ENCODE measurements at regions not wholly inside any gene's neighbourhood (a gene's known extent, or its start where the extent isn't known, plus 50 kb on each side); places are given as distances from the start of the nearest gene placed in this dataset.
"Not testable (repeated sequence)": the region's sequence is repeated elsewhere in the genome, so short reads cannot be mapped to it uniquely, and the experiment has no call there.

- H3K36me3 Mint-ChIP-seq, result no peaks in the 10 kb centered on the region
- H3K4me3 Mint-ChIP-seq, result no peak overlapping the region
- no peak for ATAC-seq (ENCODE audit: low read depth)
- peaks cover 1% of the 10 kb centered on the region for H3K9me3 Mint-ChIP-seq
- no peaks in the 10 kb centered on the region for H3K27me3 Mint-ChIP-seq
- POLR2A ChIA-PET, result no interaction called here
- H3K4me1 Mint-ChIP-seq, result peaks cover 4% of the 10 kb centered on the region
- no peak for DNase-seq
- no peak overlapping the region for H3K27ac Mint-ChIP-seq
These were observed 77.1 kb upstream of the UBE2E1 start for GRCh38 chr3:23728601-23729117.

- H3K27ac Mint-ChIP-seq; POLR2A ChIA-PET; H3K27me3 Mint-ChIP-seq; ATAC-seq (ENCODE audit: low read depth); H3K4me3 Mint-ChIP-seq; DNase-seq; H3K9me3 Mint-ChIP-seq; H3K36me3 Mint-ChIP-seq; H3K4me1 Mint-ChIP-seq: not testable (repeated sequence)
These were observed 76.4 kb upstream of the UBE2E1 start for GRCh38 chr3:23729362-23729761.

GRCh38 chr3:23734481-23734880 lies 71.3 kb upstream of the UBE2E1 start:
- Mint-ChIP-seq H3K4me3 (no peak overlapping the region), H3K27ac (no peak overlapping the region), H3K9me3 (no peaks in the 10 kb centered on the region), H3K27me3 (peaks cover 15% of the 10 kb centered on the region), H3K4me1 (no peaks in the 10 kb centered on the region), H3K36me3 (no peaks in the 10 kb centered on the region)
- POLR2A ChIA-PET, result no interaction called here
- DNase-seq (no peak), ATAC-seq (ENCODE audit: low read depth) (no peak)

GRCh38 chr3:23735062-23735461 lies 70.7 kb upstream of the UBE2E1 start:
- Mint-ChIP-seq H3K27ac (no peak overlapping the region), H3K9me3 (no peaks in the 10 kb centered on the region), H3K4me1 (no peaks in the 10 kb centered on the region), H3K4me3 (no peak overlapping the region), H3K36me3 (no peaks in the 10 kb centered on the region), H3K27me3 (peaks cover 19% of the 10 kb centered on the region)
- POLR2A ChIA-PET, result no interaction called here
- DNase-seq (no peak), ATAC-seq (ENCODE audit: low read depth) (no peak)

- no peaks in the 10 kb centered on the region for H3K9me3 Mint-ChIP-seq
- no peak overlapping the region for H3K4me3 Mint-ChIP-seq
- H3K4me1 Mint-ChIP-seq, result peaks cover 3% of the 10 kb centered on the region
- POLR2A ChIA-PET, result no interaction called here
- H3K36me3 Mint-ChIP-seq, result no peaks in the 10 kb centered on the region
- DNase-seq, result no peak
- ATAC-seq (ENCODE audit: low read depth), result no peak
- no peak overlapping the region for H3K27ac Mint-ChIP-seq
- H3K27me3 Mint-ChIP-seq, result peaks cover 19% of the 10 kb centered on the region
These were observed 70.0 kb upstream of the UBE2E1 start for GRCh38 chr3:23735535-23736326.

- ATAC-seq (ENCODE audit: low read depth) (no peak), DNase-seq (no peak)
- Mint-ChIP-seq H3K4me3 (no peak overlapping the region), H3K36me3 (no peaks in the 10 kb centered on the region), H3K27me3 (peaks cover 30% of the 10 kb centered on the region), H3K27ac (no peak overlapping the region), H3K9me3 (no peaks in the 10 kb centered on the region), H3K4me1 (peaks cover 3% of the 10 kb centered on the region)
- POLR2A ChIA-PET, result no interaction called here
These were observed 66.8 kb upstream of the UBE2E1 start for GRCh38 chr3:23738944-23739343.

GRCh38 chr3:23739536-23739935 lies 66.2 kb upstream of the UBE2E1 start:
- POLR2A ChIA-PET, result no interaction called here
- H3K36me3 Mint-ChIP-seq, result no peaks in the 10 kb centered on the region
- no peaks in the 10 kb centered on the region for H3K9me3 Mint-ChIP-seq
- DNase-seq (no peak), ATAC-seq (ENCODE audit: low read depth) (no peak)
- peaks cover 30% of the 10 kb centered on the region for H3K27me3 Mint-ChIP-seq
- H3K4me1 Mint-ChIP-seq, result peaks cover 3% of the 10 kb centered on the region
- no peak overlapping the region for H3K4me3 Mint-ChIP-seq
- no peak overlapping the region for H3K27ac Mint-ChIP-seq

GRCh38 chr3:23740517-23740965 lies 65.2 kb upstream of the UBE2E1 start:
- no peak for DNase-seq
- POLR2A ChIA-PET, result no interaction called here
- Mint-ChIP-seq H3K27ac (no peak overlapping the region), H3K4me1 (peaks cover 3% of the 10 kb centered on the region), H3K36me3 (no peaks in the 10 kb centered on the region), H3K4me3 (no peak overlapping the region), H3K27me3 (peaks cover 31% of the 10 kb centered on the region), H3K9me3 (no peaks in the 10 kb centered on the region)
- peak; percentile 71 for ATAC-seq (ENCODE audit: low read depth)

GRCh38 chr3:23741036-23741706 lies 64.6 kb upstream of the UBE2E1 start:
- H3K4me3 Mint-ChIP-seq, result no peak overlapping the region
- POLR2A ChIA-PET, result no interaction called here
- H3K9me3 Mint-ChIP-seq, result no peaks in the 10 kb centered on the region
- H3K4me1 Mint-ChIP-seq, result peaks cover 3% of the 10 kb centered on the region
- no peak overlapping the region for H3K27ac Mint-ChIP-seq
- no peaks in the 10 kb centered on the region for H3K36me3 Mint-ChIP-seq
- ATAC-seq (ENCODE audit: low read depth) (no peak), DNase-seq (no peak)
- peaks cover 32% of the 10 kb centered on the region for H3K27me3 Mint-ChIP-seq

- POLR2A ChIA-PET, result no interaction called here
- no peak overlapping the region for H3K4me3 Mint-ChIP-seq
- no peak for ATAC-seq (ENCODE audit: low read depth)
- no peaks in the 10 kb centered on the region for H3K9me3 Mint-ChIP-seq
- no peaks in the 10 kb centered on the region for H3K36me3 Mint-ChIP-seq
- H3K27ac Mint-ChIP-seq, result no peak overlapping the region
- peaks cover 3% of the 10 kb centered on the region for H3K4me1 Mint-ChIP-seq
- peaks cover 18% of the 10 kb centered on the region for H3K27me3 Mint-ChIP-seq
- DNase-seq, result no peak
These were observed 62.5 kb upstream of the UBE2E1 start for GRCh38 chr3:23743141-23743784.

- Mint-ChIP-seq H3K4me1 (no peaks in the 10 kb centered on the region), H3K36me3 (no peaks in the 10 kb centered on the region), H3K4me3 (no peak overlapping the region), H3K27ac (no peak overlapping the region), H3K27me3 (peaks cover 19% of the 10 kb centered on the region), H3K9me3 (no peaks in the 10 kb centered on the region)
- ATAC-seq (ENCODE audit: low read depth) (no peak), DNase-seq (no peak)
- POLR2A ChIA-PET, result no interaction called here
These were observed 59.3 kb upstream of the UBE2E1 start for GRCh38 chr3:23746441-23746840.

GRCh38 chr3:23747841-23748240 lies 57.9 kb upstream of the UBE2E1 start:
- no peak for ATAC-seq (ENCODE audit: low read depth)
- H3K4me3 Mint-ChIP-seq, result no peak overlapping the region
- H3K4me1 Mint-ChIP-seq, result no peaks in the 10 kb centered on the region
- no peak for DNase-seq
- no peaks in the 10 kb centered on the region for H3K9me3 Mint-ChIP-seq
- POLR2A ChIA-PET, result no interaction called here
- H3K27me3 Mint-ChIP-seq, result peaks cover 13% of the 10 kb centered on the region
- no peaks in the 10 kb centered on the region for H3K36me3 Mint-ChIP-seq
- no peak overlapping the region for H3K27ac Mint-ChIP-seq

GRCh38 chr3:23748398-23749110 lies 57.2 kb upstream of the UBE2E1 start:
- H3K27ac Mint-ChIP-seq, result no peak overlapping the region
- no peaks in the 10 kb centered on the region for H3K9me3 Mint-ChIP-seq
- H3K4me3 Mint-ChIP-seq, result no peak overlapping the region

More at GRCh38 chr3:23748398-23749110, 57.2 kb upstream of the UBE2E1 start:
- Mint-ChIP-seq H3K27me3 (peaks cover 10% of the 10 kb centered on the region), H3K36me3 (no peaks in the 10 kb centered on the region), H3K4me1 (no peaks in the 10 kb centered on the region)
- POLR2A ChIA-PET, result no interaction called here
- DNase-seq (no peak), ATAC-seq (ENCODE audit: low read depth) (no peak)
